CD1c-positive myeloid dendritic cell (primary cell): ENCODE measurements at regions not wholly inside any gene's neighbourhood (a gene's known extent, or its start where the extent isn't known, plus 50 kb on each side); places are given as distances from the start of the nearest gene placed in this dataset.

Experiments
- DNase-seq: peaks from one replicate; pipeline ENCODE4 v3.0.0-alpha.2; 2016; ENCODE audit errors: extremely low spot score

- DNase-seq, result no peak
These were observed 338.1 kb upstream of the ADAMTS16 start for GRCh38 chr5:4802044-4802443.

- DNase-seq, result no peak
These were observed 335.3 kb upstream of the ADAMTS16 start for GRCh38 chr5:4804691-4805360.

- DNase-seq, result no peak
These were observed 325.1 kb upstream of the ADAMTS16 start for GRCh38 chr5:4815002-4815401.

GRCh38 chr5:4817767-4818166, 322.4 kb upstream of the ADAMTS16 start:
- no peak for DNase-seq

GRCh38 chr5:4831325-4831724, 308.8 kb upstream of the ADAMTS16 start:
- DNase-seq, result no peak

GRCh38 chr5:4832471-4832870, 307.7 kb upstream of the ADAMTS16 start:
- no peak for DNase-seq

GRCh38 chr5:4833104-4833738, 306.9 kb upstream of the ADAMTS16 start:
- DNase-seq, result no peak

GRCh38 chr5:4837489-4838058, 302.6 kb upstream of the ADAMTS16 start:
- DNase-seq, result no peak

- DNase-seq, result no peak
These were observed 294.9 kb upstream of the ADAMTS16 start for GRCh38 chr5:4845221-4845620.

GRCh38 chr5:4847766-4848165, 292.4 kb upstream of the ADAMTS16 start:
- DNase-seq, result no peak

- no peak for DNase-seq
These were observed 285.1 kb upstream of the ADAMTS16 start for GRCh38 chr5:4855036-4855435.

- no peak for DNase-seq
These were observed 284.2 kb upstream of the ADAMTS16 start for GRCh38 chr5:4855880-4856279.

GRCh38 chr5:4857761-4858160, 282.4 kb upstream of the ADAMTS16 start:
- DNase-seq, result no peak

GRCh38 chr5:4859500-4860235, 280.5 kb upstream of the ADAMTS16 start:
- no peak for DNase-seq

- DNase-seq, result no peak
These were observed 279.5 kb upstream of the ADAMTS16 start for GRCh38 chr5:4860631-4861030.

- no peak for DNase-seq
These were observed 277.6 kb upstream of the ADAMTS16 start for GRCh38 chr5:4862500-4862899.

GRCh38 chr5:4866131-4866659, 273.9 kb upstream of the ADAMTS16 start:
- no peak for DNase-seq

- DNase-seq, result no peak
These were observed 273.3 kb upstream of the ADAMTS16 start for GRCh38 chr5:4866817-4867216.

- DNase-seq, result peak; percentile 33
These were observed 271.9 kb upstream of the ADAMTS16 start for GRCh38 chr5:4868140-4868735.

GRCh38 chr5:4873652-4874051, 266.5 kb upstream of the ADAMTS16 start:
- DNase-seq, result no peak

- DNase-seq, result no peak
These were observed 266.0 kb upstream of the ADAMTS16 start for GRCh38 chr5:4874097-4874496.

GRCh38 chr5:4875942-4876341, 264.2 kb upstream of the ADAMTS16 start:
- no peak for DNase-seq
